Spleen (tissue), 7 donors: ENCODE measurements at regions not wholly inside any gene's neighbourhood (a gene's known extent, or its start where the extent isn't known, plus 50 kb on each side); places are given as distances from the start of the nearest gene placed in this dataset.

ENCODE experiments used
- CTCF ChIP-seq, 11 experiments: fragments of 200-600 bp in 7 of 11; fragments of 450-650 bp in 4 of 11; sonication (generic) in 4 of 11; IDR thresholded peaks in 8 of 11; conservative IDR thresholded peaks in 3 of 11; 1 replicate in 7 of 11; 2 replicates in 4 of 11; pipeline versions ENCODE4 v1.4.0 to v1.8.0; 2016 to 2021; ENCODE audit warnings: antibody characterized with exemption in 11 of 11, inconsistent platforms in 4 of 11, mild to moderate bottlenecking in 1 of 11
- POLR2A ChIP-seq, 3 donors: fragments of 450-650 bp; IDR thresholded peaks; one replicate each; pipeline ENCODE4 v1.5.1; 2017; ENCODE audit warnings: antibody characterized with exemption in 3 of 3, mild to moderate bottlenecking in 1 of 3
- POLR2AphosphoS5 ChIP-seq, 3 donors: sonication (generic); formaldehyde crosslinking; IDR thresholded peaks; one replicate each; pipeline ENCODE4 v1.5.1; 2017; ENCODE audit warnings: antibody characterized with exemption in 3 of 3
- donor health status: DM: no; HTN: no; CAD: no; lungs with moderate emphysema.
- donor health status: DM: no; HTN: no; CAD: no.
- donor health status: DM: no; HTN: no; CAD: no.

GRCh38 chr7:94848992-94849576, 58.3 kb upstream of the PPP1R9A start:
- TF ChIP-seq CTCF (IDR thresholded peaks at IDR 0.05 in 8 of 11, conservative IDR thresholded peaks at IDR 0.05 in 3 of 11), result no peak
- TF ChIP-seq POLR2A (IDR thresholded peaks at IDR 0.05), result no peak
- TF ChIP-seq POLR2AphosphoS5 (IDR thresholded peaks at IDR 0.05), result no peak
